H1 (cell line): ENCODE measurements at regions not wholly inside any gene's neighbourhood (a gene's known extent, or its start where the extent isn't known, plus 50 kb on each side); places are given as distances from the start of the nearest gene placed in this dataset.

Experiments
- CHD7 ChIP-seq: fragments of 300-600 bp; sonication (generic); IDR thresholded peaks from 2 replicates; pipeline ENCODE4 v1.7.1; 2012; ENCODE audit warnings: low read length, moderate library complexity, mild to moderate bottlenecking, inconsistent platforms; ENCODE audit not compliant: insufficient replicate concordance
- POLR2A ChIP-seq, 2 experiments: IDR thresholded peaks; 1 replicate in 1 of 2; 2 replicates in 1 of 2; pipeline ENCODE4 v1.6.1; 2011; ENCODE audit warnings: low read depth in 2 of 2, low read length in 2 of 2, mild to moderate bottlenecking in 2 of 2; ENCODE audit errors: control extremely low read depth in 1 of 2
- TF ChIP-seq, protein P1 (sequence below): IDR thresholded peaks from 2 replicates; pipeline ENCODE4 v1.6.1; 2012; ENCODE audit warnings: inconsistent platforms

DNA sequence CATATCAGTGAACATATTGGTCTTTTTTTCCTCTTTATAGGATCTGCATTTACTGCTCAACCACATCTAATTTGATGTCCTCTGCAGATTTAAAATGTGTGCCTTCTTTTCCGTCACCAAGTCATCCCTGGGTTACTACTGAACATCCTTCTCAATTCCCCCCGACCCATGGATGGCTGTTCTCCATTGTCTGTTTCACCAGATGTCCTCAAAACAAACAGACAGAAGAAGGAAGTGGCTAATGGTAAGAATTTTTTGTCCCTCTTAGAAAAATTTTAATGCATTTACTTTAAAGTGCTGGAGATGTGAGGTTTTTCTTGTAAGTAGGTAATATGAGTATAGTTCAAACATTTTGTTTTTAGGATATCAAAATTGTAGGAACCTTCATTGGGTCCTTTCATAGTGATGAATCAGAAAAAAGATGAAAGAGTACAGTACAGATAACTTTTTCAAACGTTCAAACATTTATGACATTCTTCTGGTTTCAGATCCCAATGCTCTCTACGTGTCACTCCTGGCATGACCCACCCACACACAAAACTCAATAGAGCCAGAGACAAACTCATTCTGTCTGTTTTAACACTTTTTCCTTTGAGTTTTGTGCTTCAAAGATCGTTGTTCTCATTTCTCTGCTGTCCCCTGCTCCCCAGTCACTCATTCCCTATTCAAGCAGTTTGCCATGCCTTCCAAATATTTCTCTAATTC is 276.4 kb downstream of the PRL start (continued):
- TF ChIP-seq CHD7: no peak
- TF ChIP-seq, protein P1, sequence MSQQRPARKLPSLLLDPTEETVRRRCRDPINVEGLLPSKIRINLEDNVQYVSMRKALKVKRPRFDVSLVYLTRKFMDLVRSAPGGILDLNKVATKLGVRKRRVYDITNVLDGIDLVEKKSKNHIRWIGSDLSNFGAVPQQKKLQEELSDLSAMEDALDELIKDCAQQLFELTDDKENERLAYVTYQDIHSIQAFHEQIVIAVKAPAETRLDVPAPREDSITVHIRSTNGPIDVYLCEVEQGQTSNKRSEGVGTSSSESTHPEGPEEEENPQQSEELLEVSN: no peak
- TF ChIP-seq POLR2A (IDR thresholded peaks at IDR 0.05; ENCODE audit: control extremely low read depth in 1 of 2, low read depth in 2 of 2, low read length in 2 of 2): no peak
